Upper lobe of left lung (tissue), 4 donors: ENCODE measurements at regions not wholly inside any gene's neighbourhood (a gene's known extent, or its start where the extent isn't known, plus 50 kb on each side); places are given as distances from the start of the nearest gene placed in this dataset.

Experiments used
- CTCF ChIP-seq, 6 experiments: fragments of 450-650 bp in 4 of 6; fragments of 200-600 bp in 2 of 6; sonication (generic) in 2 of 6; IDR thresholded peaks; one replicate each; pipeline ENCODE4 v1.5.1; 2016 to 2019; ENCODE audit warnings: antibody characterized with exemption in 6 of 6
- EP300 ChIP-seq, 4 donors: sonication (generic); formaldehyde crosslinking; IDR thresholded peaks; one replicate each; pipeline ENCODE4 v1.5.1; 2017; ENCODE audit warnings: antibody characterized with exemption in 4 of 4, control low read depth in 2 of 4
- POLR2A ChIP-seq, 4 donors: fragments of 450-650 bp; IDR thresholded peaks; one replicate each; pipeline ENCODE4 v1.5.1; 2016 to 2017; ENCODE audit warnings: antibody characterized with exemption in 4 of 4, mild to moderate bottlenecking in 2 of 4
- POLR2AphosphoS5 ChIP-seq, 2 donors: sonication (generic); formaldehyde crosslinking; IDR thresholded peaks; one replicate each; pipeline ENCODE4 v1.5.1; 2017; ENCODE audit warnings: antibody characterized with exemption in 2 of 2

GRCh38 chr1:118716775-118717174, 271.4 kb downstream of the TBX15 start:
- TF ChIP-seq CTCF (IDR thresholded peaks at IDR 0.05) (no peak), EP300 (IDR thresholded peaks at IDR 0.05) (no peak), POLR2AphosphoS5 (IDR thresholded peaks at IDR 0.05) (no peak), POLR2A (IDR thresholded peaks at IDR 0.05) (no peak)
